ENCODE measurements at regions not wholly inside any gene's neighbourhood (a gene's known extent, or its start where the extent isn't known, plus 50 kb on each side); places are given as distances from the start of the nearest gene placed in this dataset.

- TF ChIP-seq CTCF (IDR thresholded peaks at IDR 0.05; ENCODE audit: low read depth, low read length) (no peak), MAX (IDR thresholded peaks at IDR 0.05; ENCODE audit: low read depth, low read length) (no peak), POLR2A (IDR thresholded peaks at IDR 0.05; ENCODE audit: extremely low read depth, insufficient read length) (no peak), MYC (IDR thresholded peaks at IDR 0.05; ENCODE audit: low read depth, low read length) (no peak)
Measured at GRCh38 chr7:46626691-46627310, 705.7 kb upstream of the IGFBP3 start.
